Activated CD4-positive, alpha-beta T cell treated with anti-CD3 and anti-CD28 coated beads, Interleukin-2, Interleukin-6, amounts not matched to agents 100 ng/mL and 50 ng/mL, durations not matched to agents 16 hours and 8 hours (primary cell): ENCODE measurements at regions not wholly inside any gene's neighbourhood (a gene's known extent, or its start where the extent isn't known, plus 50 kb on each side); places are given as distances from the start of the nearest gene placed in this dataset.
"Not testable (repeated sequence)": the region's sequence is repeated elsewhere in the genome, so short reads cannot be mapped to it uniquely, and the experiment has no call there.

Source experiments
- DNase-seq: peaks from one replicate; pipeline ENCODE4 v3.0.0-alpha.2; 2020

- not testable (repeated sequence) for DNase-seq
Measured at GRCh38 chr9:65566018-65566417, 109.7 kb upstream of the ZNG1E start.

GRCh38 chr9:65519018-65519417 is 156.7 kb upstream of the ZNG1E start:
- DNase-seq, result not testable (repeated sequence)

GRCh38 chr9:65514465-65514864 is 161.3 kb upstream of the ZNG1E start:
- not testable (repeated sequence) for DNase-seq

- not testable (repeated sequence) for DNase-seq
Measured at GRCh38 chr9:65507897-65508296, 167.8 kb upstream of the ZNG1E start.

GRCh38 chr9:65504686-65505085 is 171.0 kb upstream of the ZNG1E start:
- not testable (repeated sequence) for DNase-seq

GRCh38 chr9:65503696-65504095 is 172.0 kb upstream of the ZNG1E start:
- DNase-seq, result not testable (repeated sequence)

GRCh38 chr9:65482890-65483289 is 192.8 kb upstream of the ZNG1E start:
- DNase-seq, result not testable (repeated sequence)

GRCh38 chr9:65481291-65481690 is 194.4 kb upstream of the ZNG1E start:
- DNase-seq, result not testable (repeated sequence)

- not testable (repeated sequence) for DNase-seq
Measured at GRCh38 chr9:65474891-65475290, 189.9 kb upstream of the FOXD4L5 start.

GRCh38 chr9:65473059-65473822 is 188.2 kb upstream of the FOXD4L5 start:
- DNase-seq, result not testable (repeated sequence)

GRCh38 chr9:65471106-65471505 is 186.1 kb upstream of the FOXD4L5 start:
- not testable (repeated sequence) for DNase-seq

- DNase-seq, result not testable (repeated sequence)
Measured at GRCh38 chr9:65466911-65467734, 182.1 kb upstream of the FOXD4L5 start.

- DNase-seq, result not testable (repeated sequence)
Measured at GRCh38 chr9:65465246-65465895, 180.4 kb upstream of the FOXD4L5 start.

- DNase-seq, result not testable (repeated sequence)
Measured at GRCh38 chr9:65462476-65462875, 177.5 kb upstream of the FOXD4L5 start.

- no peak for DNase-seq
Measured at GRCh38 chr9:65459756-65460320, 174.8 kb upstream of the FOXD4L5 start.

- DNase-seq, result no peak
Measured at GRCh38 chr9:65458992-65459391, 174.0 kb upstream of the FOXD4L5 start.

GRCh38 chr9:65458465-65458864 is 173.5 kb upstream of the FOXD4L5 start:
- DNase-seq, result no peak

GRCh38 chr9:65456991-65457390 is 172.0 kb upstream of the FOXD4L5 start:
- DNase-seq, result not testable (repeated sequence)

GRCh38 chr9:65455751-65456647 is 171.0 kb upstream of the FOXD4L5 start:
- DNase-seq, result not testable (repeated sequence)

GRCh38 chr9:65455136-65455535 is 170.1 kb upstream of the FOXD4L5 start:
- DNase-seq, result not testable (repeated sequence)

GRCh38 chr9:65454666-65455065 is 169.7 kb upstream of the FOXD4L5 start:
- not testable (repeated sequence) for DNase-seq

- not testable (repeated sequence) for DNase-seq
Measured at GRCh38 chr9:65454034-65454433, 169.0 kb upstream of the FOXD4L5 start.
